ENCODE measurements at regions not wholly inside any gene's neighbourhood (a gene's known extent, or its start where the extent isn't known, plus 50 kb on each side); places are given as distances from the start of the nearest gene placed in this dataset.

- TF ChIP-seq SIN3A (IDR thresholded peaks at IDR 0.05; ENCODE audit: borderline replicate concordance, insufficient read depth, low read length) = no peak
- no peak for TF ChIP-seq REST (IDR thresholded peaks at IDR 0.05; ENCODE audit: insufficient read depth in 1 of 2, low read depth in 2 of 2, low read length in 2 of 2)
- TF ChIP-seq TAF1 (IDR thresholded peaks at IDR 0.05; ENCODE audit: borderline replicate concordance, insufficient read depth, low read length) = no peak
- no peak for TF ChIP-seq POLR2AphosphoS5 (IDR thresholded peaks at IDR 0.05; ENCODE audit: low read depth, low read length)
Measured at GRCh38 chr3:76310667-76311066, 525.3 kb upstream of the ZNF717 start.

GRCh38 chr3:76311941-76312340 lies 526.6 kb upstream of the ZNF717 start:
- no peak for TF ChIP-seq TAF1 (IDR thresholded peaks at IDR 0.05; ENCODE audit: borderline replicate concordance, insufficient read depth, low read length)

DNA sequence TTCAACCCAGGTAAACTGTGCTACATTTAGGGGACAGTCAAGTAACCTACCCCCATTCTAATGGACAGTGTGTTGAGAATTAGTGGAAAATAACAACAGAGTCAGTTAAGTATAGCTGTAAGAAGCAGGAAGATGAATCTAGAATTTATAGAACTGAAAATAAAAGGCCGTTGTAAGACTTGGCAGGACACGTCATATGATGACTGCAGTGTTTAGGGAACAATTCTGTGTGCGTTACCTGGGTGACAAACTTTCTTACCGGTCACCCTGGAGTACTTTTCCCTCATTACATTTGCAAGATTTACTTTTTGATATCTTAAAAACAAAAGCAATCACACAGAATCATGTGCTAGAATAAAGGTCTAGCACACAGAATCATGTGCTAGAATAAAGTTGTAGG lies 536.3 kb upstream of the ZNF717 start:
- TF ChIP-seq SIN3A (IDR thresholded peaks at IDR 0.05; ENCODE audit: borderline replicate concordance, insufficient read depth, low read length) = no peak
- no peak for TF ChIP-seq REST (IDR thresholded peaks at IDR 0.05; ENCODE audit: insufficient read depth in 1 of 2, low read depth in 2 of 2, low read length in 2 of 2)
- TF ChIP-seq POLR2AphosphoS5 (IDR thresholded peaks at IDR 0.05; ENCODE audit: low read depth, low read length) = no peak
- TF ChIP-seq FOXP2 (optimal IDR thresholded peaks at IDR 0.05; ENCODE audit: borderline replicate concordance, extremely low read depth, extremely low read length, insufficient read depth) = no peak
- no peak for TF ChIP-seq TAF1 (IDR thresholded peaks at IDR 0.05; ENCODE audit: borderline replicate concordance, insufficient read depth, low read length)

DNA sequence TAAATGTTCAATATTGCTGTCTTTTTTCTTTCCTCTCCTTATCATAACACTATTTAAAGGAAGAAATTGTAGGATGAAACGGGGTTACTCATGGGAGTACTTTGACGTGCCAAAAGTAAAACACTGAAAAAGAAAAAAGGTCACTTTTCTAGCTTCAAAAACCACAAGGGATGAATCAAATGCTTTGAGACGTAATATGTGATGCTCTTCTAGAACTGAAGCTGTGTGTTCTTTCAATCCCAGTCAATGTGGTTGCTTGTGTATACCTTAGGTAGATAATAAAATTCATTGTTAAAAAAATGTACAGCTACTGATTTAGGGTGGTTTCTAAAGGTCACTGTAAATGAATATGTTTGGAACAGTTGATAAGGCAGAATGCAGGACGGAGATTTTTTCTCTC lies 538.8 kb upstream of the ZNF717 start:
- TF ChIP-seq SIN3A (IDR thresholded peaks at IDR 0.05; ENCODE audit: borderline replicate concordance, insufficient read depth, low read length) = no peak
- TF ChIP-seq POLR2AphosphoS5 (IDR thresholded peaks at IDR 0.05; ENCODE audit: low read depth, low read length) = no peak
- no peak for TF ChIP-seq FOXP2 (optimal IDR thresholded peaks at IDR 0.05; ENCODE audit: borderline replicate concordance, extremely low read depth, extremely low read length, insufficient read depth)
- no peak for TF ChIP-seq REST (IDR thresholded peaks at IDR 0.05; ENCODE audit: insufficient read depth in 1 of 2, low read depth in 2 of 2, low read length in 2 of 2)
- TF ChIP-seq TAF1 (IDR thresholded peaks at IDR 0.05; ENCODE audit: borderline replicate concordance, insufficient read depth, low read length) = no peak

GRCh38 chr3:76345878-76346277 lies 560.5 kb upstream of the ZNF717 start:
- TF ChIP-seq TAF1 (IDR thresholded peaks at IDR 0.05; ENCODE audit: borderline replicate concordance, insufficient read depth, low read length) (no peak), REST (IDR thresholded peaks at IDR 0.05; ENCODE audit: insufficient read depth in 1 of 2, low read depth in 2 of 2, low read length in 2 of 2) (no peak), FOXP2 (optimal IDR thresholded peaks at IDR 0.05; ENCODE audit: borderline replicate concordance, extremely low read depth, extremely low read length, insufficient read depth) (no peak), SIN3A (IDR thresholded peaks at IDR 0.05; ENCODE audit: borderline replicate concordance, insufficient read depth, low read length) (no peak), POLR2AphosphoS5 (IDR thresholded peaks at IDR 0.05; ENCODE audit: low read depth, low read length) (no peak)
